ENCODE measurements at regions not wholly inside any gene's neighbourhood (a gene's known extent, or its start where the extent isn't known, plus 50 kb on each side); places are given as distances from the start of the nearest gene placed in this dataset.

DNA sequence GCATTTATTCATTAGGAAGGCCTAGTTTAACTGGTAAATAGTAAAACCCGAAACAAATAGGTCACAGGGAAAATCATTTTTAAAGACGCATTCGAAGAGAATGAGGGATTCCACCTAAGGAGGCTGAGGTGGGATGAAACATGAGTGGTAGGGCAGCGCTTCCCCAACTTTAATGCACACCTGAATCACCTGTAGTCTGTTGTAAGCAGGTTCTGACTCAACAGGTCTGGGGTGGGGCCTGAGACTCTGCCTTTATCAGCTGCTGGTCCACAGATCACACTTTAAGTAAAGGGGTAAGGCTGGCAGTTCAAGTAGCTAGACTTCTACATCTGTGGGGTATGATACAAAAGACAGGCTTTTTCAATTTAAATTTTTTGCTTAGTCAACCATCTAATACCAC lies 223.5 kb upstream of the UBE2E2 start:
- TF ChIP-seq, protein P1, sequence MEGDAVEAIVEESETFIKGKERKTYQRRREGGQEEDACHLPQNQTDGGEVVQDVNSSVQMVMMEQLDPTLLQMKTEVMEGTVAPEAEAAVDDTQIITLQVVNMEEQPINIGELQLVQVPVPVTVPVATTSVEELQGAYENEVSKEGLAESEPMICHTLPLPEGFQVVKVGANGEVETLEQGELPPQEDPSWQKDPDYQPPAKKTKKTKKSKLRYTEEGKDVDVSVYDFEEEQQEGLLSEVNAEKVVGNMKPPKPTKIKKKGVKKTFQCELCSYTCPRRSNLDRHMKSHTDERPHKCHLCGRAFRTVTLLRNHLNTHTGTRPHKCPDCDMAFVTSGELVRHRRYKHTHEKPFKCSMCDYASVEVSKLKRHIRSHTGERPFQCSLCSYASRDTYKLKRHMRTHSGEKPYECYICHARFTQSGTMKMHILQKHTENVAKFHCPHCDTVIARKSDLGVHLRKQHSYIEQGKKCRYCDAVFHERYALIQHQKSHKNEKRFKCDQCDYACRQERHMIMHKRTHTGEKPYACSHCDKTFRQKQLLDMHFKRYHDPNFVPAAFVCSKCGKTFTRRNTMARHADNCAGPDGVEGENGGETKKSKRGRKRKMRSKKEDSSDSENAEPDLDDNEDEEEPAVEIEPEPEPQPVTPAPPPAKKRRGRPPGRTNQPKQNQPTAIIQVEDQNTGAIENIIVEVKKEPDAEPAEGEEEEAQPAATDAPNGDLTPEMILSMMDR (IDR thresholded peaks at IDR 0.05) = no peak
- TF ChIP-seq POLR2A (IDR thresholded peaks at IDR 0.05) (no peak), POLR2AphosphoS5 (IDR thresholded peaks at IDR 0.05) (no peak)
